HG02970 (cell line): ENCODE measurements at regions not wholly inside any gene's neighbourhood (a gene's known extent, or its start where the extent isn't known, plus 50 kb on each side); places are given as distances from the start of the nearest gene placed in this dataset.
"Not testable (repeated sequence)": the region's sequence is repeated elsewhere in the genome, so short reads cannot be mapped to it uniquely, and the experiment has no call there.

ENCODE experiments used
- ATAC-seq: cut with Tn5 transposase; IDR thresholded peaks from one replicate; pipeline ENCODE4 v1.9.1; 2021; ENCODE audit warnings: mild to moderate bottlenecking, moderate library complexity, moderate number of reproducible peaks; ENCODE audit not compliant: unreplicated experiment, low FRiP score

DNA sequence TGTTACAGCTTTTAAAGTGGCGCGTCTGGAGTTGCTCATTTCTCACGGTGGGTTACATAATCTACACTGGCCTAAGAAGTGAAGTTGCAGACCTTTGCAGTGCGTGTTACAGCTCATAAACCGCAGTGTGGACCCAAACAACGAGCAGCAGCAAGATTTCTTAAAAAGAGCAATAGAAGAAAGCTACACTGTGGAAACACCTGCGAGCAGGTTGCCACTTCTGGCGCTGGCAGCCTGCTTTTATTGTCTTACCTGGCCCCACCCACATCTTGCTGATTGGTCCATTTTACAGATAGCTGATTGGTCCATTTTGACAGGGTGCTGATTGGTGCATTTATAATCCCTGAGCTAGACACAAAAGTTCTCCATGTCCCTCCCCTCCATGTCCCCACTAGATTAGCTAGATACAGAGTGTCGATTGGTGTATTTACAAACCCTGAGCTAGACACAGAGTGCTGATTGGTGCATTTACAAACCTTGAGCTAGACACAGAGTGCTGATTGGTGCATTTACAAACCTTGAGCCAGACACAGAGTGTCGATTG lies 462.9 kb upstream of the JARID2 start:
- not testable (repeated sequence) for ATAC-seq

DNA sequence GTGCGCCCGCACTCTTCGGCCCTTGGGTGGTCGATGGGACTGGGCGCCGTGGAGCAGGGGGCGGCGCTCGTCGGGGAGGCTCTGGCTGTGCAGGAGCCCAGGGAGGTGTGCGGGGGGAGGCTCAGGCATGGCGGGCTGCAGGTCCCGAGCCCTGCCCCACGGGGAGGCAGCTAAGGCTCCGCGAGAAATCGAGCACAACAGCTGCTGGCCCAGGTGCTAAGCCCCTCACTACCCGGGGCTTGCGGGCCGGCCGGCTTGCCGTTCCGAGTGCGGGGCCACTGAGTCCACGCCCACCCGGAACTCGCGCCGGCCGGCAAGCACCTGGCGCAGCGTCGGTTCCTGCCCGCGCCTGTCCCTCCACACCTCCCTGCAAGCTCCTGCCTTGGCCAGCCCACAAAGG lies 462.3 kb upstream of the JARID2 start:
- no peak for ATAC-seq

DNA sequence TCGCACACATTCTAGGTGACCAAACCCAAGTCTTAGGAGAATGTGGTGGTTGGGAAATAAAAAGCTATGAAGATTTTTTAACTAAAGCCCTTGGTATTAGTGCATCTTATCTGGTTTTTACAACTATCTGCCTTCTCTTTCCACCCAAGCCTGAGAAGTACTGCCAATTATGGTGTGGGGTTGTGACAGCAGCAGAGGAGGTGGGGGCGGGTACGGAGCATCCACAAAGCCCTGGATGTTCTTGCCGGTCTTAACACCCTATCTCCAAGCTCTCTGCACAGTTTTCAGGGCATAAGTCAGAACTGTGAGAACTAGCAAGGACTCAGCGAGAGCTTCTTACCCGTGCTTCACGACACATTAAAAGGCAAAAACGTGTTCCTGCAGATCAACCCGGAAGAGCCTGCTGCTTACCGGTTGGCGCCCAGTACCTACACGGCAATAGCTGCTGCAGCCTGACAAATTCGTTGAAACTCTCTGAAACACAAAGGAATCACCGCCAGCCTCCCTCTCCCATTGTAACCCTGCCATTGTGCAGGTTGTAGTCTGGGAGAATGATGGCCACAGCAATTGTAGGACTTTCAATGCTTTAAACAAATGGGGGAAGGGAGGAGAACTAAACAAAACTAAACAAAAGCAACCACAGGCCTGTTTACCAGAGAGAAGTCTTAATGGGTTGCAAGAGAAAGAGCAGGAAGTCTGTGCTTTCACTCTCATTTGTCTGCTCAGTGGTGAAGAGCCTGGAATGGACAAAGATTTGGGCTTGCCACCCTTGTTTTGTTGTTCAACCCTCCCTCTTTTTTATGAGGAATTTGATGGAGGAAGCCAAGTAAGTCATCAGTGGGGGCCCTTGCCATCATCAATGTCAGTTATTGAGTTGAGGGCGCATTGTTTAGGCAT lies 461.0 kb upstream of the JARID2 start:
- ATAC-seq, result no peak

DNA sequence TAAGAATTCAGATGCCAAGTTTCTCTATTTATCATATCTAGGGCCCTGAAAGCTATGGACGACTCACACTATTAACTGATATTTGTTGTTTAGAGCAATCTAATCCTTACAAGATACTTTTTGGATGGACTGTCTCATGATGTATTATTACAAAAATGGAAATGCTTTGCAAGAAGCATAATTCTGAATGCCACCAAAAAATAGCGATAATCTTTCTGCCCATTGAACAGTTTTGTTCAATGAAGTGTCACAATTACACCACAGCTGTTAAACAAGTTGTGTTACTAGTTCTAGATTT lies 460.4 kb upstream of the JARID2 start:
- no peak for ATAC-seq

DNA sequence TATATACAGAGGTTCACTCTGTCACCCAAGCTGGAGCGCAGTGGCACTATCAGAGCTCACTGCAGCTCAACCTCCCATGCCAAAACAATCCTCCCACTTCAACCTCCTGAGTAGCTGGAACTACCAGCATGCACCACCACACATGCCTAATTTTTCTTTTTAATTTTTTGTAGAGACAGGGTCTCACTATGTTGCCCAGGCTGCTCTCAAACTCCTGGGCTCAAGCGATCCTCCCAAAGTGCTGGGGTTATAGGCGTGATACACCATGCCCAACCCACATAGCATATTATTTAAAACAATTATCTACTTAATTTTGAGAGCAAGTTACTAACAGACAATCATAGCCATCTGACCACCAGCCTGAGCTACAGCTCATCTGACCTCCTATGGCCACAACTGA lies 459.9 kb upstream of the JARID2 start:
- ATAC-seq, result no peak

DNA sequence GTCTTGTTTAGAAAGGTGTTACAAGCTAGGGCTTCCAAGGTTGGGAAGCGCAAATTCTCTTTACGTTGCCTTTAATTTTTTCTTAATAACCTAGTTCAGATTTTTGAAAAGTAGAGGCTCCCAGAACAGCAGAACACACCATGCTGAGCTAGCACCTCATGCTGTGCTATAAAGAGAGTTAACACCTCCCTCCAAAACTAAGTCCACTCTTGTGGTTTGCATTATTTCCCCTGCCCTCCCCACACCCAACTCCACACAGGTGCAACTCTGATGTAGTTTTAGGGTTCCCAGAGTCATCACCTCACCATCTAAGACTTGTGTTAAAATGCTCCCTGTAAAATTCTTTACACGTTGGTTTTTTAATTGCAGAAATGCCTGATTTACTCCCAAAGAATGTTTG lies 459.4 kb upstream of the JARID2 start:
- ATAC-seq, result no peak

DNA sequence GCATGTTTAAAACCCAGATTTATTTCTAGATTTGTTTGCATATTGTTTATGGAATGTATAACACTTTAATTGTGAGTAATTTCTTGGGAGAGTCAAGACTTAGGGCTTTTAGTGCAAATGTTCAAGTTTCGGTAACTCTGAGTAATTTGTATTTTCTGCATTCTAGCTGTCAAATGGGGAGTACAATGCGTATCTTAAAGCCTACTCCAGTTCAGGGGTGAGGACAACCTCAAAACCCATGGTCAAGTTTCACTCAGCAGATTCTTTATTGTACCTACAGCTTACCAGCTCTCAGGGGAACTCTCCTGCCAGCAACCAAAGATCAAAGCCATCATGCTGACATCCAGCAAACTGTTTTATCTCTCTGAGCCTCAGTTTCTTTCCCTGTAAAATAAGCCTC lies 458.6 kb upstream of the JARID2 start:
- ATAC-seq, result no peak

DNA sequence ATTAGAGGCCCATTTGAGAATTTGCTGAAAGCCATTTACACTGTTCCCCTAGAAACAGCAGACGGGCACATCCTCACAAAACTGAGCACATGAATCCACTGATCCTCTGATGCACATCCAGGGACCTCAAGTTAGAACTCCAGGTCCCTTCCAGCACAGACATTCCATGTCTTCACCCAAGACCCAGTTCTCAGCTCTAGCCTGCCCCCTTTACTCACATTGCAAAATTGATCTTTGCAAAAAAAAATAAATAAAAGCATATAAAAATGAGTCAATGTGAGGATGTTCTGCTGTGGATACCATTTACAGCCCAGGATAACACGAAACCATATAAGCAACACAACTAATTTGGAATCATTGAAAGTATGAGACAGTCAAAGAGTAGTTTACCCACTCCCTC lies 458.2 kb upstream of the JARID2 start:
- no peak for ATAC-seq

DNA sequence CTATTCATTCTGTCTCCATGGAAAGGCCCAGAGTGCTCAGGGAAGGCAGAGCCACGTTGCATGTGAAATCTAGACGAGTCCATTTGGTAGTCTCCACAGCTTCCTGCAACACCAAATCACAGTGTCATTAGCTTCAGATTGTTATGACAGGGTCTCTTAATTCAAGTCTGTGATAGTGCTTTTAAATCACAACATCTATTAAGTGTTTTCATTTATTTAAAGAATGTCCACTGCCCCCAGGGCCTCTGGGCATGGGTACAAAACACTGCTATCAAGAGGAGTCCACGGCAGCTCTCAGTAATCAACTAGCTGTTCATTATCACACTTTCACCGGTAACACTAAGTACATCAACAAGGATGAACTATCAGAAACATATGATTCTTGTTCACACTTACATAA lies 455.9 kb upstream of the JARID2 start:
- ATAC-seq, result no peak

DNA sequence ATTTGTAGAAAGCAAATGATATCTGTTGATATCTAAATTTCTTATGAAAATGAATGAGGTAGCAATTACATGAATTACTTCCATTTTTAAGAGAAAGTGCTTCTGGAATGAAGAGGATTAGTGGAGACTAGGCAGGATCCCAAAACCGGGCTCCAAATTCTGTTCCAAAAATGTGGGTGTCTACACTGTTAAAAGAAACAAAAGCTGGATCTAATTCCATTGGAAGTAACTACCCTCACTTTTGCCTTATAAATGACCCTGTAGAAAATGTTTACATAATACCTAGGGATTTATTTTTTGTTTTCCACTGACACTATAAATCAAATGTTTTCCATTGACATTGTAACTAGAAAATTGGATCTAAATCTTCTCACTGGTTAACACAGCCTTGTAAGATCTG lies 454.9 kb upstream of the JARID2 start:
- ATAC-seq, result no peak

DNA sequence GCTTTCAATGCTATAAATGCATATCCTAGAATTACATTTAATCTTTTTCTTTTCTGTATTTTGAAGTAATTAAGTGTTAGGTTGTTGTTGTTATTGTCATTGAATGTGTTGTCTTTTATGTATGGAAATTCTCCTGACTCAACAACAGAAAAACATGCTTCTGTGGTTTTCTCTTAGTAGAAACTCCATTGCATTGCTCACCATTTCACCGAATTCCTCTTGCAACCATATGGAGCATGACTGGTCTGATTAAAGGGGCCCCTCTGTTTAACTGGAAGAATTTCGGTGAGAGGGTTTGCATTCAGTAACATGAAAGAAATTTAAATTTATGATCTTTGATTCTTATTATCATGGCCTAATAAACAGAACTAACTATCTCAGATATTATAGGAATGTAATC lies 454.3 kb upstream of the JARID2 start:
- no peak for ATAC-seq

DNA sequence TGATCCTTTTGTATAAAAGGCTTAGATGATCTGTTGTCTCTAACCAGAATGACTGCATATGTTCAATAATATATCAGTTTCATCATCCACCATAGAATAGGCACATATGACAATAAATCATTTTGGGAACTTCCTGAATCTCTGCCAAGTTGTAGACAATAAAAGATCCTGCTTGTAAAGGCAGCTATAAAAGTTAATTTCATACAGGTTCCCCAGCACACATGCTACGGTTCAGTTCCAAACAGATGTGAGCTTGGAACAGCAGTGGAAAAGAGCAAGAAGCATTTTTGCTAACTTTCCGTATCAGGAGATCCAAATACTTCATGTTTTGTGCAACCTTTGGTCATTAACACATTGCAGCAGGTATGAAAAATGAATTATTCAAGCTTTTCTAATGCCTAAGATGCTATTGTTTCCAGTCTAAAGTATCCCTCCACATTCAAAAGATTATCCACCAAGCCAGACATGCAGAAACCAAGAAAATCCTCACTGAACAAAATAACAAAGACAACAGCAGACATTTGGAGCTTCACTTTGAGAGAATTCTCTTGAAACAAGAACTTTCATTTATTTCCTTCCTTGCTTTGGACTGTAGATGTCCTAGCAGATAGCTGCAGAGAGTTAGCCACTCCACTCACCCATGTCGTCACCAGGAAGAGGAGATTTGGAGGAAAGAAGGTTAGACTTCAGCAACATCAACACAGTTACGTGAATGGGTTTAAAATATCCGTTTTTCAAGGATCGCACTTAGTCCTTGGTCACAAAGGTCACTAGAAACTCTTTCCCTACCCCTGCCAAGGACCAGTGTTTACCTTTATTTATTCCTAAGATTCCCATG lies 453.5 kb upstream of the JARID2 start:
- no peak for ATAC-seq

DNA sequence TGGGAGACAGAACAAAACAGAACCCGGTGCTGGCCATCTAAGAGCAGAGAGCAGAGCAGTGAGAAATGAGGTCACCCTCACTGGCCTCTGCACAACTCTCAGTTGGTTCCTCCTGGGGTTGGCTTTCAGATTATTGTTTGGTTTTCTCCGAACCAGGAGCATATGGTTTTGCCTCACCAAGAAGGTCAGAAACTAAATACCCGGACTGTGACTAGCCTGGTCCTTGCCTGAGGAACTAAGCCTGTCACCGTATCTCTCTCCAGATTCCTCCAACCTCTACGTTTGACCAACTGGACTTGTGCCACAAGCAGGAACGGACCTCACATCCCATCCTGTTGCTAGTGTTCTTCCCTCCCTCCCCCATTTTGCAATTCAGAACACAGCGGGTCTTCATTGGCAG lies 450.4 kb upstream of the JARID2 start:
- ATAC-seq, result no peak

DNA sequence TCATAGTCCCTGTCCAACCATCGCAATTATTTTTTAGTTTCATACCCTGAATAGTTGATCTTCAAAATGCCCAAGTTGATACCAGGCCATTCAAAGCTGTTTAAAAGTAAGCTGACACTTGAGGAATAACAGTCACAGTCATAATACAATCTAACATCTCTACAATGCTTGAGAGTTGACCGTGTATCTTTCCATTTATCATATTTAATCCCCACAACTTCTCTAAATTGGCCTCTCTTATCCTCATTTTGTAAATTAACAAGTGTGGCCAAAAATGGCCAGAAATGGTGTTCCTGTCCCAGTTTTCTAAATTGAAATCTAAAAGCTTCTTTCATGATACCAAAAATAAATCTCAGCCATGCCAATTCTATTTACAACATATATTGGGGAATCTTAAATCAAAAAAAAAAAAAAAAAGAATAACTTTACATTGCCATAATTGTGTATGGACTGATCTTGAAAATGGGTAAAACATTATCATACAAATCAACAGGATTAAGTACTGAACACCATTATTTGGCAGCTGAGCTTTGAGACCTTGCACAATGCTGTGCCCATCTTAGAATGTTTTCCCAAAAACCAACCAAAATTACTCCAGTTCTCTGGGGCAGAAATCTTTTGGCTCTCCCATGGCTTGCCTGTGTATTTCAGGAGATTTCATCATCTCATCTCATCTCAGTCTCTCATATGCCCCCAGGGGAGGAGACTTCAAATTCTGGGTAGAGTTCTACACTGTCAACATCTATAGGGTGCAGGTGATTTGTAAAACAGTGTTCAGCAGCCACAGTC lies 448.7 kb upstream of the JARID2 start:
- ATAC-seq, result no peak

DNA sequence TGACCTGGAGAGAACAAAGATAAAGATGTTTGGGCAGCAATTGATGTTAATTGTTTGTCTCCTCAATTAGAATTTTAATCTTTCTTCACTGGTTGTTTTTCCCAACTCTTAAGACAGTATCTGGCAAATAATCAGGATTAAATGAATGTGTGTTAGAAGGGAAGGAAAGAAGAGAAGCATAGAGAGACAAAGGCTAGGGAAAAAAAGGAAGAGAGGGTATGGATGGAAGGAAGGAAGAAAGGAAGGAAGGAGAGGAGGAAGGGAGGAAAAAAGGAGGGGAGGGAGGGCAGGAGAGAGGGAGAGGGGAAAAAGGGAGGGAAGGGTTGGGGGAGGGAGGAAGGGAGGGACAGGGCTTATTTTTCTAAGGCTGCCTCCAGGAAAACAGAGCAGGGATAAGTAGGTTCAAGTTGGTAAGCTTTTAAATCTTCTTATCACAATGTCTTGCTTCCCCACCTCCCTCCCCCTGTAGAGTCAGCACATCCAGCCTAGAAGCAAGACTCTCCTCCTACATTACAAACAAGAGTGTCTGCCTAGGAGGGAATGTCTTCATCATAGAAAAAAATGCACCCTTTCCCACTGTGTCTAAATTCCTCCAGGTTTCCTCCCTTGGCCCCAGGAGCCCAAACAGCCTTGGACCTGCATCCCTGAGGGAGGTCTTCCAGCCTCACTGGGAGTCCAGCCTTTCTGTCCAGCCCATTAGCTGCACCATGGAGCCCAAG lies 447.8 kb upstream of the JARID2 start:
- no peak for ATAC-seq

DNA sequence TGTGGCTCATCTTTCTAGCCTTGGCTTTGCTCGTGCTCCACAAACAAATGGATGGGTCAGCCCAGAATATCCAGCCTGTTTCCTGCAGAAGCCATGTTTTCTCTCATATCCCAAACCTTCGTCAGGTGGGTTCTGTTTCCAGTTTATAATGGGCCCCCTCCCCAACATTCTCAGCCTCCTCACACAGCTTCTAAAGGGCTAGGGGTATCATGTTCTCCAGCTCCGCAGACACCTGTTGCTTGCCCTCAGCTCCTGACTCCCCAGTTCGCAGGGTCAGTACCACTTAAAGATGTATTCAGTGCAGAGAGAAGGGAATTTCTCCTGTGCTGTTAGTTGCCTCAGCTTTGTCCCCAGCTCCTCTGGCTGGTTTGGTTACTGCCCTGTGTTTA lies 447.3 kb upstream of the JARID2 start:
- no peak for ATAC-seq

DNA sequence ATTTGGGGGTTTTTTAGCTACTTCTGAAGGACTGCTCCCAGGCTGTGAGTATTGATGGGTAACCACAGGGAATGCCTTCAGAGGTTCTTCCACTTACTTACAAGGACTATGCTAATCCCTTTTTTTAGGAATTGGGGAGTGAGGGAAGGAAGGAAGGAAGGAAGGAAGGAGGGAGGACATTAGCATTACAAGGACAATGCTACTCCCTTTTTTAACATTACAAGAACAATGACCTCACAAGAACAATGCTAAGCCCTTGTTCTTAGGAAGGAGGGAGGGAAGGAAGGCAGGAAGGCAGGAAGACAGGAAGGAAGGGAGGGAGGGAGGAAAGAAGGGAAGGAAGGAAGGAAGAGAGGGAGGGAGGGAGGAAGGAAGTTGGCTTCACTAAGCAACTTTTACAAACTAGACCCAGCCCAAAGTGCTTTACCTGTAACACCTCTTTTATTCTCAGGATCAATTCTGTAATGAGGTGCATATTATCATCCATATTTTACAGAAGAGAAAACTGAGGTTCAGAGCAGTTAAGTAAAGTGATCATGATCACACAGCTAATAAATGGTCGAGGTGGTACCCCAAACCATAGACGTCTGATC lies 446.8 kb upstream of the JARID2 start:
- no peak for ATAC-seq

DNA sequence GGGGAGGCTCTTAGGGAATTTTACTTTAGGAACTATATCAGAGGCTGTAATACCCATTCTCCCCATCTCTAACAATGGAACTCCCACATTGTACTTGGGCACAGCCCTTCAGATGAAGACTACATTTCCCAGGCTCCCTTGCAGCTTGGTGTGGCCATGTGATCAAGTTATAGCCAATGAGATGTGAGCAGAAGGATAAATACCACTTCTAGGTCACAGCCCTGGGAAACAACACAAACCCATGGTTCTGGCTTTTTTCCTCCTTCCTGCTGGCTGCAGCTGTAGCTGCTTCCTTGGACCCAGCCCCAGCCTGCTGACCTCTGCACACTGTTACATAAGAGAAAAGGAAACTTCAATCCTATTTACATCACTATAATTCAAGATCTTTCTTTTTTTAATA lies 445.9 kb upstream of the JARID2 start:
- ATAC-seq, result no peak

DNA sequence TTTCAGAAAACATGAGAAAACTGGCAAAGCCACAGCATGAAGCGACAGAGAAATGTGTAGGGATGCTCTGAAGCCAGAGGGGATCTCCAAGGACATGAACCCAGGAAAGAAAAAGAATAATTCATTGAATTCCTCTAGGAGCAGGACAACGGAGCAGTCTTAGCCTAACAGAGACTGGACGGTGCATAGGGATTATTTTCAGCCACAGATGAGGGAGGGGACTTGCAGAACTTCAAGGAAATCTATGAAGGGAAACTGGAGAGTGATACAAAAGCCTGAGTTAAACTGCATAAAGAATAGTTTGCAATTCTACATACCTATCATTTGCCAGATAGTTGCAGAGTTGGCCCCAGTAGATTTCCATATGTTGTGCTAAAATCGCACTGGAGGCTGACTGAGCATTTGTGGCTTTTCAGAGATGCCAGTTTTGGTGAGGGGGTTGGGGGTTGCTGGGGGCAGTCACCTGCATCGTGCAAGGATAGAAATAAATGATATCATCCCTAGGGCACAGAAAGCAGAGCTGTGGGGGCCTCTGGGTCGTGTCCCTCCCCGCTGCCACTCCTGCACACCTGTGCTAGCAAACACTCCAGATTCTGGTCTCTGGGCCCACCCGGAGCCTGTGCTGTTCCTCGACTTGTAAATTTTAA lies 443.2 kb upstream of the JARID2 start:
- no peak for ATAC-seq
